ENCODE measurements at regions not wholly inside any gene's neighbourhood (a gene's known extent, or its start where the extent isn't known, plus 50 kb on each side); places are given as distances from the start of the nearest gene placed in this dataset.
"Not testable (repeated sequence)": the region's sequence is repeated elsewhere in the genome, so short reads cannot be mapped to it uniquely, and the experiment has no call there.

DNA sequence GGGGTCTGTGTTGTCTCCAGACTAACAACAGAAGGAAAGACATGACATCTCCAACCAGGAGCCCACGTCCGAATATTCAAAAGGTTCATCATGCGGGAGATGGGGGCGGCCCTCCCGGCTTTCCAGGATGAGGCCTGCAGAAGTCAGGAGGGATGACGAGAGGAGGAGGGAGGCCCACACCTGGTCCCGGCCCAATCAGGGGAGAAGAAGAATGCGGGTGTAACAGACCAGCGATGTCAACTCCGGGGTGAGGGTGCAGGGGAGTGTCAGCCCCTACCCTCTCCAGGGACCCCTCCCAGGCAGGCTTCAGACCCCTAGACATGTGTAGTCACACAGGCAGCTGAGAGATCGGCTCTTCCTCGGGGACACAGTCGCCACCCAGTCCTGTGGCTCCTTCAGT lies 275.3 kb upstream of the ZNF507 start:
- TF ChIP-seq CTCF (IDR thresholded peaks at IDR 0.05) = no peak
- DNase-seq = no peak
- no peak overlapping the region for H3K27ac ChIP-seq

GRCh38 chr19:32082028-32082427 lies 263.4 kb upstream of the ZNF507 start:
- no peaks in the 10 kb centered on the region for H3K9me3 ChIP-seq
- no peak for TF ChIP-seq CTCF (IDR thresholded peaks at IDR 0.05)
- H3K4me3 ChIP-seq = no peak overlapping the region
- no peaks in the 10 kb centered on the region for H3K4me1 ChIP-seq
- intact Hi-C loops (cut with DNase I) = no loop called here
- no peak for DNase-seq
- H3K27me3 ChIP-seq = no peaks in the 10 kb centered on the region
- H3K36me3 ChIP-seq = no peaks in the 10 kb centered on the region
- H3K27ac ChIP-seq = no peak overlapping the region
- H3K9ac ChIP-seq (ENCODE audit: low read depth in 2 of 2, low read length in 2 of 2) = no peak overlapping the region

More for the DNA sequence above, 275.3 kb upstream of the ZNF507 start:
- Histone ChIP-seq H3K4me3 (no peak overlapping the region), H3K9ac (ENCODE audit: low read depth in 2 of 2, low read length in 2 of 2) (no peak overlapping the region), H3K9me3 (no peaks in the 10 kb centered on the region), H3K36me3 (no peaks in the 10 kb centered on the region), H3K4me1 (no peaks in the 10 kb centered on the region), H3K27me3 (no peaks in the 10 kb centered on the region)
- intact Hi-C loops (cut with DNase I) = no loop called here

GRCh38 chr19:32084756-32085363 lies 260.6 kb upstream of the ZNF507 start:
- H3K27ac ChIP-seq; H3K4me3 ChIP-seq; DNase-seq; H3K36me3 ChIP-seq; H3K9ac ChIP-seq (ENCODE audit: low read depth in 2 of 2, low read length in 2 of 2); intact Hi-C loops (cut with DNase I); H3K9me3 ChIP-seq; H3K4me1 ChIP-seq; H3K27me3 ChIP-seq: not testable (repeated sequence)

DNA sequence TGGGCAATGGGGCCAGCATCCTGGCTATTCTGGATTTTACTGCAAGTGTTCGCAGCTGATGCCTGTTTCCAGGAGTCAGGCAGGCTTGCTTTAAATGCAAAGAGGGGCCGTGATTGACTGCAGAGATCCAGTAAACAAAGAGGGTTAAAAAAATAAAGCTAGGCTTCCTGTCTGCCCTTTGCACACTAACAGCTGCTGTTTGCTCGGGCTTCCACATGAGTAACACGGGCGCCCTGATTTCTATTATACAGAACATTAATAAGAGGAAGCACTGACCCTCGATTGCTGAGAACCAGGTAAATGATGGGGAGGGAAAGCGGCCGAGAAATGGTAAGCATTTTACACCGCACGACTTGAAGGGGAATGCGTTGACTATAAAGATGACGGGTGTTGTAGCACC lies 254.2 kb upstream of the ZNF507 start:
- H3K4me1 ChIP-seq = no peaks in the 10 kb centered on the region
- no peaks in the 10 kb centered on the region for H3K27me3 ChIP-seq
- no peak overlapping the region for H3K27ac ChIP-seq
- TF ChIP-seq CTCF (IDR thresholded peaks at IDR 0.05) = no peak
- H3K9me3 ChIP-seq = no peaks in the 10 kb centered on the region
- no peaks in the 10 kb centered on the region for H3K36me3 ChIP-seq
- DNase-seq = no peak
- intact Hi-C loops (cut with DNase I) = no loop called here
- no peak overlapping the region for H3K9ac ChIP-seq (ENCODE audit: low read depth in 2 of 2, low read length in 2 of 2)
- no peak overlapping the region for H3K4me3 ChIP-seq

GRCh38 chr19:32097011-32097410 lies 248.4 kb upstream of the ZNF507 start:
- TF ChIP-seq CTCF (IDR thresholded peaks at IDR 0.05) = no peak
- DNase-seq = no peak
- no peaks in the 10 kb centered on the region for H3K36me3 ChIP-seq
- no peaks in the 10 kb centered on the region for H3K9me3 ChIP-seq
- H3K27me3 ChIP-seq = no peaks in the 10 kb centered on the region
- no peak overlapping the region for H3K27ac ChIP-seq
- intact Hi-C loops (cut with DNase I) = no loop called here
- H3K9ac ChIP-seq (ENCODE audit: low read depth in 2 of 2, low read length in 2 of 2) = no peak overlapping the region
- H3K4me3 ChIP-seq = no peak overlapping the region
- no peaks in the 10 kb centered on the region for H3K4me1 ChIP-seq

DNA sequence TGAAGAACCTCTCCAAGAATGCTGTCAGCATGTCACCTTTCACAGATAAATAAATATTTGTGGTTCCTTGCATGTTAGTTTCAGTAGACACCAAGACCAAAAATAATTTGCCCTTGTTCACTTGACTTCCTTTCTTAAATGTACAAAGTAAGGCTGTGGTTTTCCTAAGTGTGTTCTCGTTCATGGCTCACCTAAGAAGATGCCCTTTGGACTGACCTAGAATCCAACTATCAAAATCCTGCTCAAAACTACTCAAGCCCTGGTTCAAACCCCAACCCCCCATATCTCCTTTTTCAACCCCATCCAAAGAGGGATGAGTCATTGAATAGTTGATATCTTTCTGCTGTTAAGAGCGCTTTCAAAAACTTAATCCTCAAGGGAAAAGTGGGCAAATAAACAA lies 247.8 kb upstream of the ZNF507 start:
- intact Hi-C loops (cut with DNase I) = no loop called here
- no peak overlapping the region for H3K27ac ChIP-seq
- H3K4me3 ChIP-seq = no peak overlapping the region
- no peak overlapping the region for H3K9ac ChIP-seq (ENCODE audit: low read depth in 2 of 2, low read length in 2 of 2)
- no peaks in the 10 kb centered on the region for H3K36me3 ChIP-seq
- no peaks in the 10 kb centered on the region for H3K9me3 ChIP-seq
- no peaks in the 10 kb centered on the region for H3K4me1 ChIP-seq
- H3K27me3 ChIP-seq = no peaks in the 10 kb centered on the region
- no peak for DNase-seq
- TF ChIP-seq CTCF (IDR thresholded peaks at IDR 0.05) = no peak
